Hematopoietic multipotent progenitor cell treated with erythropoietin and hydrocortisone succinate and interleukin-3 and kit ligand, for 8 days (in vitro differentiated cells): ENCODE measurements at regions not wholly inside any gene's neighbourhood (a gene's known extent, or its start where the extent isn't known, plus 50 kb on each side); places are given as distances from the start of the nearest gene placed in this dataset.
"Not testable (repeated sequence)": the region's sequence is repeated elsewhere in the genome, so short reads cannot be mapped to it uniquely, and the experiment has no call there.

Experiments
- DNase-seq: peaks from one replicate; pipeline ENCODE4 v3.0.0-alpha.2; 2015

DNA sequence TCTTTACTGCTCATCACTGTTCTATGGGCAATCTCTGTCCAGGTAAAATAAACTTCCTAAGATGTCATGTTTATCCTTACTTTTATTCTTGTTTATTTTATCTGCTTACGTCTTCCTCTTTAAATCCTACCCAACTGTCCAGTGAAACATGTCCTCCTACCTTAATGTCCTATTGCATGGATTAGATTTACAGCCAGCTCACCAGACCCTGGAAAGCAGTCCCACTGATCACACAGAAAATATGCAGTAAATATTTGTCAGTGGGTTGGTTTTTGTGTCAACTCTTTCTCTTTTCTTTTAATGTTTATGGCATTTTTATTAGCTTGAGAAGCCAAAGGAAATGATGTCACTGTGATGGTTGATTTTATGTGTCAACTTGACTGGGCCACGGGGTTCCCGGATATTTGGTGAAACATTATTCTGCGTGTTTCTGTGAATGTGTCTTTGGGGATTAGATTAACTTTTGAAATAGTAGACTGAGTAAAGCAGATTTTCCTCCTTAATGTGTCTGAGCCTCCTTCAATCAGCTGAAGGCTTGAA lies 258.3 kb downstream of the SRGAP2C start:
- no peak for DNase-seq

DNA sequence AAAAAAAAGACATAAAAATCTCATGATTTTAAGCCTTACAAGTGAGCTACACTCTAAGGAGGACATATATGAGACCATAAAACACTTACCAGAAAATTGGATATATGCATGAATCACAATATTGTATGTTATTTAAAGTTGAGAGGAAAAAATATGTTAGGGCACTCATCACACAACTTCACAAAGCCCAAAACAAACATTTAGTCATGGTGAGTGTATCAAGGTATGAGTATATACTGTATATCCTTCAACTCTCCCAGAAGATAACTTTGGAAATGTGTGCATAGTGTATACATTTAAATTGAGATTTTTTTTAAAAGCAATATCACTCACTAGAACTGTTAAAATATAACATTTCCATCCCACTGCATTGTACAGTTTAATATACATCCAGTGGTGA lies 259.3 kb downstream of the SRGAP2C start:
- no peak for DNase-seq

- no peak for DNase-seq
Observed at GRCh38 chr1:121445679-121446078, 260.9 kb downstream of the SRGAP2C start.

DNA sequence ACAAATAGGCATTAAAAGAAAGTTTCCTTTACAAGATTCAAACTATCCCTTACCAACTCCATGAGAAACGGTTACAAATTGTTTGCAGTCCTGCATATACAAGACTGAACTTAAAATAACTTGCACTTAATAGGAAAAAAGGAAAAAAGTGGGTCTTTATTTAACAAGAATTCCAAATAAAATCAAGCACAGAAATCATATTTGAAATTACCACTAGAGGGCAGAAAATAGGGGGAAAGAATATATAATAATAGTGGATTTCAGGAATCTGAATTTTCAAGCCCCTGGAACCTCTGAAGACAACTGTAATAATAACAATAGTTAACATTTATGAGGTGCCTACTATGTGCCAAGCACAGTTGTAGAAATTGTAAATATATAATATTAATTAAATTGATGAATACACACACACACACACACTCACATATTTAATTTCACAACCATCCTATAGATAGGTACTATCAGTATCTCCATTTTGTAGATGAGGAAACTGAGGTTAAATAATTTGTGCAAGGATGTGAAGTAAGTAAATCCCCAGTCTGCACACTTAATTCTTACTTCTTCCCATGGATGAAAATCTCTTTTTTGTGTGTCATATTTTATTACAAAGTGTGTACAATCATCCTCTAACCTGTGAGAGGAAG lies 262.6 kb downstream of the SRGAP2C start:
- not testable (repeated sequence) for DNase-seq

DNA sequence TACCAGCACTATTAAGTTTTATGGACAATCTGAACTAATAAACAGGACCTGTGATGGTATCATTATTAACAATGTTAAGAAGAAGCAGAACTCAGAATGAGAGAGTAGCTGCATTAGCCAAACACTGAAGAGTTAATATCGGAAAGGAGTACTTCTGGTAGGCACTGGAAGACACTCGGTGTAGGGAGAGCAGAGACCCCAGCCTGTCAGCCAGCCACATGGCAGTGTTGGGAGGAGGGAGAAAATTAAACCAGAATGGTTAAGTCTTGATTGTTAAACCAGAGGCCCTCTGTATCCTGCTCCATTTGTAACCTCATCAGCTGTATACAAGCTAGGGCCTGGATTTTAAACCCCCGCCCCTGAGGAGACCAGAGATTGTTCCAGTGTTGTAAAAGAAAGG lies 263.3 kb downstream of the SRGAP2C start:
- DNase-seq, result not testable (repeated sequence)

DNA sequence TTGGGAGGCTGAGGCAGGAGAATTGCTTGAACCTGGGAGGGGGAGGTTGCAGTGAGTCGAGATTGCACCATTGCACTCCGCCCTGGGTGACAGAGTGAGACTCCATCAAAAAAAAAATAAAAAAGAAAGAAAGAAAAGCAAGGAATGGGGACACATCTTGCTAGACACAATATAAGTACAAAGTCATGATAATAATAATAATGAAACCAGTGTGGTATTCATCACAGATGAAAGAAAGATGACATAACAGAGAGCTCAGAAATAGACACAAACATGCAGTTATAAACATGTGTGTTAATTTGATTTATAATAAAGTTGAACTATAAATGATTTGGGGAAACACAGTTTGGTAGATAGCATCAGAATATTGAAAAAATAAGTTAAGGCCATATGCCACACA lies 264.1 kb downstream of the SRGAP2C start:
- no peak for DNase-seq

GRCh38 chr1:121452484-121452883 lies 267.7 kb downstream of the SRGAP2C start:
- no peak for DNase-seq

DNA sequence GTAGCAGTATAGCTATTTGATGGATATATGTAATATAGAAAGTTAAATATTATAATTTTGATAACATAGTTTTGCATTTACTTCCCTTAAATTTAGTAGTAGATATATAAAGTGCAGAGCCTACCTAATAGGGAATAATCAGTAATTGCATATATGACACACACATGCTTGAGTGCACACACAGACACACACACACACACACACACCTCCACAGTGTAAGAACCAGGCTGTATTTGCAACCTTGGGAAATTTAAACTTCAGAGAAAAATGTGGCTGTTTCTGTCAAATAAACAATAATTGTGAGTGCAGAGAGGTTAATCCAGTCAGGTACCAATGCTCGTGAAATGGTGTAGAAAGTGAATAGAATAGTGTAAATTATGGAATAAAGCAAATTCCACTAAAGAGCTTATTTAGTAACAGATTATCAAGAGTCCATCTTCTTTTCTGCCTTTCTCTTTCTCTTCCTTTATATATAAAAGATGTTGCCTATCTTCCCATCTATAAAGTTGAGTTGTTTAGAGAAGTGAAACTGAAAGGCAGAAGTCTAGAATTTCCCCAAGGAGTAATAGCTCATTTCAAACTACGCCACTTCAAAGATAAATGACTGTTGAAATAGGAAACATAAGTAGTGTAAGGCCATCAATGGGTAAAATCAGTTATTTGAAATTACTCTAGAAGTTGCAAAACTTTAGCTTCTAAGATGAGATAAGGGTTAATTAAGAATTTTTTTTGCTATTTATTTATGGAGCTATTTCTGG lies 273.7 kb downstream of the SRGAP2C start:
- DNase-seq, result no peak

- DNase-seq, result no peak
Observed at GRCh38 chr1:121459235-121459634, 274.5 kb downstream of the SRGAP2C start.

DNA sequence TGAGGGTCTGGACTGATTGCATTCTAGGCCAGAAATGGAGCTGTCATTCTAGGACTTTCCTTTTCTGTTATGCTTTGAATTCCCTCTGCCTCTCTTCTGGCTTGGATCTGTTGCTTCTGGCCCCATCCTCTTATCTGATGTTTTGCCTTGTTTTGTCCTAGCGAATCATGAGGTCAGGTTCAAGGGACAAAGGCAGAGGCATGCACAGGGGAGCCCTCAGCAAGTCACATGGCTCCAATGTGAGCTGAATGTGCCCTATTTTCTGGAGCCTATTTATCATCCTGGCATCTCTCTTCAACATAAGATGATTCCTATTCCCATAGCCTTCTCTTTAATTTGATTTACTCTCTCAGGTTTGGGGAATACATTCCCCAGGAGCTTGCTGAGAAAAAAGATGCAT lies 284.6 kb downstream of the SRGAP2C start:
- not testable (repeated sequence) for DNase-seq

GRCh38 chr1:121470401-121470800 lies 285.6 kb downstream of the SRGAP2C start:
- not testable (repeated sequence) for DNase-seq

DNA sequence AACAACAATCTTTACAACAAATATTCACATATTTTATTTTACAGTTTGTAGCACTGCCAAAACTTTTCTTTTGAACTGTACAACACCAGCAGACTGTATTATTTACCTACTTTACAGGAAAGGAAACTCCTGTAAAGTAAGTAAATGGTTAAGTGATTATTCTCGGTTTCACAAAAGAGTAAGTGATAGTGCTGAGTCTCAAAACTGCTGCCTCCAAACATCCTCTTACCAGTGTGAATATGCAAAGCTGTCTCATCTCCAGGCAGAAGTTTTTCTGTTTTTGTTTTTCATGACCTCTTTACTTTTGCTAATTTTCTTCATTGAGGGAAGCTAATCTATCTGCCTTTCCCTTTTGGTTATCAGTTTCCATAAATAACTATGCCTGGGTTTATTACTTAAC lies 286.7 kb downstream of the SRGAP2C start:
- no peak for DNase-seq

DNA sequence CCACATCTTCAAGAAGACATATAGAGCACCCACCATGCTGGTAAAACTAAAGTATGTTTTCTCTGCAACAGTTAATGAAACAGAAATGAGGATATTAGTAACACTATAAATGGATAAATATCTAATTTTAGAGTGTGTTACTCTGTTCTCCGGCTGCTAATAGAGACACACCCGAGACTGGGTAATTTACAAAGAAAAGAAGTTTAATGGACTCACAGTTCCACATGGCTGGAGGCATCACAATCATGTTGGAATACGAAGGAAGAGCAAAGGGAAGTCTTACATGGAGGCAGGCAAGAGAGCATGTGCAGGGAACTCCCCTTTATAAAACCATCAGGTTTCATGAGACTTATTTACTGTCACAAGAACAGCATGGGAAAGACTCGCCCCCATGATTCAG lies 287.2 kb downstream of the SRGAP2C start:
- no peak for DNase-seq

GRCh38 chr1:121483234-121483633 lies 298.5 kb downstream of the SRGAP2C start:
- no peak for DNase-seq

GRCh38 chr1:121483961-121484424 lies 299.2 kb downstream of the SRGAP2C start:
- DNase-seq, result no peak

DNA sequence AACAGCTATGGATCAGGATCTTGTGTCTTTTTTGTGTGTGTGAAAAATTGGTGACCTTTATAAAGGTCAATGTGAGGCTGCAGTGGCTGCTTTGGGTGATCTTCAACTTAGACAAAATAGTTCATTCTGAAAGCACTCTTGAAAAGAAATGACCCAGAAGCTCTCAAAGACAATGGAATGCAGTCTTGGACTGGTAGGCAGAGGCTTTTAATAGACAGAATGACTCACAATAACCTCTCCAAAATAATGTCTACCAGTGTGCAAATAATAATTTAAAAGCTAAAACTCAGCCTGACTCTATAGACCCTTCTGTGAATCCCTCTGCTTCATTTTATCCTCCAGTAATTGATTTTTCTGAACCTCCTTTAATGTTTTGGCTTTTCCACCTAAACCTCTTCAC lies 310.0 kb downstream of the SRGAP2C start:
- DNase-seq, result not testable (repeated sequence)

- DNase-seq, result not testable (repeated sequence)
Observed at GRCh38 chr1:121511455-121511854, 326.7 kb downstream of the SRGAP2C start.

DNA sequence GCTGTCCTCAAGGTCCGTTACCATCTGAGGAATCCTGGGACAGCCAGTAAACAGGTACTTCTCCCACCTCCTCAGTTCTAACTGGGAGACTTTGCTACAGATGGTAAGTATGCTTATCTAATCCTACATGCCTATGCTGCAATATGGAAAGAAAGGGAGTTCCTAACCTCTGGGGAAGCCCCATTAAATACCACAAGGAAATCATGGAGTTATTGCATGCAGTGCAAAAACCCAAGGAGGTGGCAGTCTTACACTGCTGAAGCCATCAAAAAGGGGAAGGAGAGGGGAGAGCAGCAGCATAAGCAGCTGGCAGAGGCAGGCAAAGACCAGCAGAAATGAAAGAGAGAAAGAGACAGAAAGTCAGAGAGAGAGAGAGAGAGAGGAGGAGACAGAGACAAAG lies 327.1 kb downstream of the SRGAP2C start:
- DNase-seq, result not testable (repeated sequence)

DNA sequence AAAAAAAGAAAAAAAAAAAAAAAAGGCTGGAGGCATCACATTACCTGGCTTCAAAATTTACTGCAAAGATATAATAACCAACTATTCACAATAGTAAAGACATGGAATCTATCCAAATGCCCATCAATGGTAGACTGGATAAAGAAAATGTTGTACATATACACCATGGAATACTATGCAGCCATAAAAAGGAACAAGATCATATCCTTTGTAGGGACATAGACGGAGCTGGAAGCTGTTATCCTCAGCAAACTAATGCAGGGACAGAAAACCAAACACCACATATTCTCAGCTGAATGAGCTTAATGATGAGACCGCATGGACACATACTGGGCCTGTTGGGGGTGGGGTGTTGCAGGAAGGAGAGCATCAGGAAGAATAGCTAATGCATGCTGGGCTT lies 330.5 kb downstream of the SRGAP2C start:
- no peak for DNase-seq

DNA sequence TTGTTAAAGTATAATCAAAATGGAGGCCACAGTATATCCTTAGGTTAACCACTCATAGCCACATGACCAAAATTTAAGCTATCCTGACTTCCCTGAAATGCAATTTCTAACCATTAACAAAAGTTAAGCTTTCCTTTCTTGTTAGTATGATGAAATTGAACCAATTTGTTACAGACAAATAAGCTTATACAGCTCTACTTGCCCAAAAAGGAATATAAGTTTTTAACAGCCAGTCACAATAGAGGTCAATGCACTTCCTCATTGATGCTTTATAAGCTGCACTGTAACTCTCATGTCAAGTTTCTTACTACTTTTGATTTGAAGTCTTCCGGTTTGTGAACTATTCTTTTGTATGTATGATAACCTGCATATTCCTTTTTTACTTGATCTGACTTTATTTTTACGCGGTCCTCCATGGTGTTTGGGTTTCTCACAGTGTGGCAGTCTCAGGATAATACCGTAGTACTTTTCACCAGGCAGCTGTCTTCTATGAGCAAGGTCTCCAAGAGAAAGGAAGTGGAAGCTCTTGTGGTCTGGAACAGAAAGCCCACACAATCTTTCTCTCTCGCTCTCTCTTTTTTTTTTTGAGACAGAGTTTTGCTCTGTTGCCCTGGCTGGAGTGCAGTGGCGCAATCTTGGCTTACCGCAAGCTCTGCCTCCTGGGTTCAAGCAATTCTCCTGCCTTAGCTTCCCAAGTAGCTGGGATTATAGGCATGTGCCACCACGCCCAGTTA lies 331.6 kb downstream of the SRGAP2C start:
- DNase-seq, result peak; percentile 22

DNA sequence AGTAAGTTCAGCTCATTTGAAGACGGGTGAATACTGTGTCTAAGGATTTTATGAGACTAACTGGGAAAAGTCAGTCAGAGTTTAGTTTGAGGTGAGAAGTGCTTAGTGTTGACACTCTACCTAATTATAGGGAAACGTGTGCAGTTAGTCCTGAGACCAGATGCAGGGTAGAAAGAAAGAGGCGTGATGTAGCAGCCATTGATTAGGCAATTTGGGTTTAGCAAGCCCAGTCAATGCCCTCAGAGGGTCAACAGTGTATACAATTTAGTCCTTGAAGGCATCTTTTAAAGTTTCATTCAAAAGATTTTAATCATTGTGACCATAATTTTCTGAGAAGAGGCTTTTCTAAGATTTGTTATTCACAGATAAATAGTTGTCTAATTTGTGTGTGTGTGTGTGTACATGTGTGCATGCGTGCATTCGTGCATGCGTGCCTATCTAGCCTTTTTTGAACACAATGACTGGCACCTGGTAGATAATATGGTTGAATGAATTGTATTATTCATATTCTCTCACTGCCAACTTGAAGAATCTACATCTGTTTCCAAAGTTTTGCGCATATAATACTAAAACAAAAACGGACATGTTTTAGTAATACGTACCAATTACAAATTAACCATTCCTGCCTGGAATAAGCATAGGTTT lies 332.9 kb downstream of the SRGAP2C start:
- no peak for DNase-seq

DNA sequence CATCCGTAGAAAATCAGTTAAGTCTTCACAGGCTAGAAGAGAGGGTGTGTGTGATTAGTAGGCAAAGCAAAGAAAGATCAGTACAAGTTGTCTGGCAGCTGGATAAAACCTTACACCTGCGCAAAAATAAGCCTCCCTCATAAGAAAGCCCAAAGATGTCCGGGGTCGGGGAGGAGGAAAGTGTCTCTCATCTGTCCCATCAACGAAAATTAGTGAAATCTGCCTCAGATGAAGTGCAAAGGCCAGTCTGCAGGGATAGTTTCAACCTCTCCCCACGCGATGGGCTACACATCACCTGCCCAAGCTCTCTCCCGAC lies 333.9 kb downstream of the SRGAP2C start:
- DNase-seq, result no peak
